A673 (cell line): ENCODE measurements at regions not wholly inside any gene's neighbourhood (a gene's known extent, or its start where the extent isn't known, plus 50 kb on each side); places are given as distances from the start of the nearest gene placed in this dataset.

Experiments used
- BruUV-seq: library from RNA; stranded (reverse); fragments of 400-500 nt; replicated peaks from 2 replicates; lab custom pipeline; 2021; lab: Mats Ljungman, UMichigan
- CTCF ChIA-PET: fragments of 300-600 bp; sonication (Branson Sonifier 250); formaldehyde crosslinking; loops from one replicate; lab custom pipeline; 2022; ENCODE audit warnings: antibody characterized with exemption; lab: Charles Lee
- POLR2A ChIA-PET: fragments of 300-600 bp; sonication (Branson Sonifier 250); formaldehyde crosslinking; loops from one replicate; lab custom pipeline; 2022; ENCODE audit warnings: antibody characterized with exemption; ENCODE audit not compliant: low non-redundant PET; lab: Charles Lee
- DNase-seq: peaks from one replicate; pipeline ENCODE4 v3.0.0-alpha.2; 2015; ENCODE audit warnings: low spot score
- H3K27ac ChIP-seq: fragments of 200-600 bp; sonication (generic); 2 replicates; pipeline ENCODE4 v1.5.1; 2016; ENCODE audit warnings: mixed run types, low read depth, mild to moderate bottlenecking, mixed read lengths, antibody characterized with exemption, low read length; ENCODE audit not compliant: poor library complexity, severe bottlenecking
- H3K27me3 ChIP-seq: fragments of 200-600 bp; sonication (generic); replicated peaks from 2 replicates; pipeline ENCODE4 v1.6.1; 2017; ENCODE audit warnings: mixed run types, low read depth, mild to moderate bottlenecking, mixed read lengths, antibody characterized with exemption, low read length; ENCODE audit not compliant: insufficient read depth, poor library complexity
- H3K36me3 ChIP-seq: fragments of 200-600 bp; sonication (generic); 2 replicates; pipeline ENCODE4 v1.6.1; 2016; ENCODE audit warnings: mixed run types, mild to moderate bottlenecking, mixed read lengths, antibody characterized with exemption, low read length; ENCODE audit not compliant: insufficient read depth, poor library complexity, severe bottlenecking
- H3K4me1 ChIP-seq: fragments of 200-600 bp; sonication (generic); 2 replicates; pipeline ENCODE4 v1.6.1; 2017; ENCODE audit warnings: mixed run types, mild to moderate bottlenecking, mixed read lengths, antibody characterized with exemption, low read length; ENCODE audit not compliant: insufficient read depth, poor library complexity, severe bottlenecking
- H3K4me3 ChIP-seq: fragments of 200-600 bp; sonication (generic); 2 replicates; pipeline ENCODE4 v1.5.1; 2016; ENCODE audit warnings: low read depth, mixed run types, mild to moderate bottlenecking, mixed read lengths, low read length; ENCODE audit not compliant: poor library complexity, severe bottlenecking
- H3K9me3 ChIP-seq: fragments of 200-600 bp; sonication (generic); 2 replicates; pipeline ENCODE4 v1.6.1; 2016; ENCODE audit warnings: mixed run types, low read depth, mild to moderate bottlenecking, mixed read lengths, antibody characterized with exemption, low read length; ENCODE audit not compliant: poor library complexity, severe bottlenecking
- EZH2 ChIP-seq: fragments of 200-600 bp; sonication (generic); IDR thresholded peaks from 2 replicates; pipeline ENCODE4 v1.6.1; 2017; ENCODE audit warnings: borderline replicate concordance, low read depth, mild to moderate bottlenecking, mixed read lengths, antibody characterized with exemption, low read length; ENCODE audit not compliant: poor library complexity, severe bottlenecking
- intact Hi-C: fragments of 100-400 bp; cut with micrococcal nuclease; formaldehyde crosslinking; loops from one replicate; pipeline ENCODE4 v1.10.0; 2022; ENCODE audit not compliant: unreplicated experiment
- TF ChIP-seq, protein P1 (sequence below): fragments of 300-800, 200-600 bp; sonication (generic); conservative IDR thresholded peaks from 2 replicates; pipeline ENCODE4 v1.5.1; 2017; ENCODE audit warnings: low read depth, mild to moderate bottlenecking, antibody characterized with exemption, low read length, moderate library complexity, mixed read lengths

DNA sequence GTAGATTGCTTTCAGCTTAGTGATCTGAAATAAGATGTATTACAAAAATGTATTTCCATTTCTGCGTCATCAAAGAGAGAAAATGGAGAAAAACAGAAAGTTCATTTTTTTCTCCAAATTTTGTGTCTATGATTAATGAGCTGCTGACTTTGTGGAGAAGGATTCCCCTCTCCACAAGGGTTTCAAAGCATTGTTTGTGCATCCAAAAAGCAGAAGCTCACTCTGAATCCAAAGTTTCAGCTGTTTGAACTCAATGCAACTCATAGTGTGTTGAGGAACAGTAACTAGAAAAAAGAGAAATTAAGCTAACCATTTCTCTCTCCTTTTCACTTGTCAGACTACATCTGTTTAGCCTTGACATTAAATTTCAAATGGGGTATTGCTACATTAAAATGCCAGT, 62.9 kb upstream of the SLC7A11 start:
- Histone ChIP-seq H3K36me3 (no peaks in the 10 kb centered on the region), H3K27me3 (no peaks in the 10 kb centered on the region), H3K9me3 (no peaks in the 10 kb centered on the region), H3K4me3 (no peak overlapping the region), H3K27ac (no peak overlapping the region), H3K4me1 (no peaks in the 10 kb centered on the region)
- intact Hi-C loops: no loop called here
- POLR2A ChIA-PET: no interaction called here
- CTCF ChIA-PET: no interaction called here
- no peak for DNase-seq
- no TSS peak for BruUV-seq
- TF ChIP-seq, protein P1, sequence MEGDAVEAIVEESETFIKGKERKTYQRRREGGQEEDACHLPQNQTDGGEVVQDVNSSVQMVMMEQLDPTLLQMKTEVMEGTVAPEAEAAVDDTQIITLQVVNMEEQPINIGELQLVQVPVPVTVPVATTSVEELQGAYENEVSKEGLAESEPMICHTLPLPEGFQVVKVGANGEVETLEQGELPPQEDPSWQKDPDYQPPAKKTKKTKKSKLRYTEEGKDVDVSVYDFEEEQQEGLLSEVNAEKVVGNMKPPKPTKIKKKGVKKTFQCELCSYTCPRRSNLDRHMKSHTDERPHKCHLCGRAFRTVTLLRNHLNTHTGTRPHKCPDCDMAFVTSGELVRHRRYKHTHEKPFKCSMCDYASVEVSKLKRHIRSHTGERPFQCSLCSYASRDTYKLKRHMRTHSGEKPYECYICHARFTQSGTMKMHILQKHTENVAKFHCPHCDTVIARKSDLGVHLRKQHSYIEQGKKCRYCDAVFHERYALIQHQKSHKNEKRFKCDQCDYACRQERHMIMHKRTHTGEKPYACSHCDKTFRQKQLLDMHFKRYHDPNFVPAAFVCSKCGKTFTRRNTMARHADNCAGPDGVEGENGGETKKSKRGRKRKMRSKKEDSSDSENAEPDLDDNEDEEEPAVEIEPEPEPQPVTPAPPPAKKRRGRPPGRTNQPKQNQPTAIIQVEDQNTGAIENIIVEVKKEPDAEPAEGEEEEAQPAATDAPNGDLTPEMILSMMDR: no peak
- TF ChIP-seq EZH2: no peak

DNA sequence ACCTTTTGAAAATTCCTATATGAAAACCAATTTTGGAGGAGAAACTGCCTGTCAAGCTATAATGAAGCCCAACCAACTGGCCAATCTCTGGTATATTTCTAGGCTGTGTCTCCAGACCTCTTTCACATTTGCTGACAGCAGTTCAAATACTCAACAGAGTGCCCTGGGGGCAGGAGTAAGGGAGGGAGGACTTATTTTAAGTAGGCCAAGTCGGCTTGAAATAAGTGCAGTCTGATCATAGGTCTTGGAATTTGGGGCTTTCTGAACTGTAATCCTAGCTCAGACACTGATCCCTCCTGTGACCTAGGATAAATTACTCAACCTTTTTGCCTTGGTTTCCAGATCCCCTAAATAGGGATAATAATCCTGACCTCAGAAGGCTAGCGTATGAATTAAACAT, 59.4 kb upstream of the SLC7A11 start:
- POLR2A ChIA-PET: no interaction called here
- no peak for TF ChIP-seq EZH2
- TF ChIP-seq, protein P1: no peak
- H3K27ac ChIP-seq: no peak overlapping the region

DNA sequence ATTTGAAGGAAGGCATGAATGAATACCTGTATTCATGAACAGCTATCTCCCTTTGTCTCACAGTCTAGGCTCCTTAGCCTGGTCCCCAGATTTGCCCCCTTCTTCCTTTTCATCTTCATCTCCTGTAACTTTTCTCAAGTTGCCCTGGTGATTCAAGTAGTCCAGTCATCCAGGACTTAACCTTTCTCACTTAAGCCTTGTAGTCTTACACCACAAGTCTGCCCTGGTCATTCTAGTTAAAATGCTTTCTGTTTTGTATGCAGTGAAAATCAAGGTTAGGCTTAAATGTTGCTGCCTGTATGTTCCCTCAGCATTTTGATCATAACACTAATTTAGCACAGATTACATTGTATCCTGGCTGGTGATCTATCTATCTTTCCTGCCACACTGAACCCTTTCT, 58.5 kb upstream of the SLC7A11 start:
- ChIA-PET CTCF (no interaction called here), POLR2A (no interaction called here)
- H3K9me3 ChIP-seq: no peaks in the 10 kb centered on the region
- no peaks in the 10 kb centered on the region for H3K36me3 ChIP-seq
- no TSS peak for BruUV-seq
- DNase-seq: no peak
- TF ChIP-seq, protein P1: no peak
- TF ChIP-seq EZH2: no peak
- H3K4me3 ChIP-seq: no peak overlapping the region
- intact Hi-C loops: no loop called here
- H3K27ac ChIP-seq: no peak overlapping the region
- no peaks in the 10 kb centered on the region for H3K4me1 ChIP-seq
- H3K27me3 ChIP-seq: no peaks in the 10 kb centered on the region

More for the DNA sequence above, 59.4 kb upstream of the SLC7A11 start:
- CTCF ChIA-PET: no interaction called here
- Histone ChIP-seq H3K4me1 (no peaks in the 10 kb centered on the region), H3K4me3 (no peak overlapping the region), H3K27me3 (no peaks in the 10 kb centered on the region), H3K36me3 (no peaks in the 10 kb centered on the region), H3K9me3 (no peaks in the 10 kb centered on the region)
- intact Hi-C loops: no loop called here
- no TSS peak for BruUV-seq
- no peak for DNase-seq
